ENCODE measurements at regions not wholly inside any gene's neighbourhood (a gene's known extent, or its start where the extent isn't known, plus 50 kb on each side); places are given as distances from the start of the nearest gene placed in this dataset.
"Not testable (repeated sequence)": the region's sequence is repeated elsewhere in the genome, so short reads cannot be mapped to it uniquely, and the experiment has no call there.

DNA sequence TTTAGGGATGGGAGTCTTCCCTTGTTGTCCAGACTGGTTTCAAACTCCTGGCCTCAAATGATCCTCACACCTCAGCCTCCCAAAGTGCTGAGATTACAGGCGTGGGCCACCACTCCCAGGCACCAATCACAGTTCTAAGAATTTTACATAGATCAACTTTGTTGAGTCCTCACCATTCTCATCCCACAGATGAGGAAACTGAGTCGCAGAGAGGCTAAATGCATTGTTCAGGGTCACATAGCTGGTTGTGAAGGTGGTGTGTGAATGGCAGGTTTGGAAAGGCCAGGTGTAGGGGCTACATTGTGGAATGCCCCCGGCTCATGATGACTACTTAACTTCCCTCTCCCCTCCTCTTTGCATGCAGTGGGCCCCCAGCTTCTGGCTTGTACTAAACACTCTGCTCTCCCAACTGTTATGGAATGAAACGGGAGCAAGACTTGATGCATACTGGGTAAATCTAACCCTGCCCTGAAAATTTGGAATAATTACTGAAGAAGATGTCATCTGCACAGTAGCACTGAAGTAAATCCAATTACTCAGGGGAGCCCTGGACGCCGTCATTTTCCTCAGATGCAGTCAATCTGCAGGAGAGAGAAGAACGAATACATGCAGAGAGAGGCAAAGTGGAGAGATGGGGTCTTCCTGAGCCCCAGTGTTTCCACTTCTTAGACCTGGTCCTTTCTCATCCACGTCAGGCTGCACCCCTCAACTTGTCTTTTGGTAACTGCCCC lies 102.3 kb upstream of the ZNF217 start:
- no peak for DNase-seq (ENCODE audit: low read depth)

DNA sequence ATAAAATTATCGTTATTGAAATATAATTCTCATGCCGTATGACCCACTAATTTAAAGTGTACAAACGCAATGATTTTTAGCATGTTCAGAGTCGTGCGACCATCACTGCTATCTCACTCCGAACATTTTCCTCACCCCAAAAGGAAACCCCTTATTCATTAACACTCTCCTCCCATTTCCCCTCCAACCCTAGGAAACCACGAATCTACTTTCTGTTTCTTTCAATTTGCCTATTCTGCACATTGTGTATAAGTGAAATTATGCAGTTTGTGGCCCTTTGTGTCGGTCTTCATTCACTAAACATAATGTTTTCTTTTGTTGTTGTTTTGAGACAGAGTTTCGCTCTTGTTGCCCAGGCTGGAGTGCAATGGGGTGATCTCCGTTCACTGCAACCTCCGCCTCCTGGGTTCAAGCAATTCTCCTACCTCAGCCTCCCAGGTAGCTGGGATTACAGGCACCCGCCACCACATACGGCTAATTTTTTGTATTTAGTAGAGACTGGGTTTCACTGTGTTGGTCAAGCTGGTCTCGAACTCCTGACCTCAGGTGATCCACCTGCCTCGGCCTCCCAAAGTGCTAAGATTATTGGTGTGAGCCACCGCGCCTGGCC lies 99.7 kb upstream of the ZNF217 start:
- no peak for DNase-seq (ENCODE audit: low read depth)

DNA sequence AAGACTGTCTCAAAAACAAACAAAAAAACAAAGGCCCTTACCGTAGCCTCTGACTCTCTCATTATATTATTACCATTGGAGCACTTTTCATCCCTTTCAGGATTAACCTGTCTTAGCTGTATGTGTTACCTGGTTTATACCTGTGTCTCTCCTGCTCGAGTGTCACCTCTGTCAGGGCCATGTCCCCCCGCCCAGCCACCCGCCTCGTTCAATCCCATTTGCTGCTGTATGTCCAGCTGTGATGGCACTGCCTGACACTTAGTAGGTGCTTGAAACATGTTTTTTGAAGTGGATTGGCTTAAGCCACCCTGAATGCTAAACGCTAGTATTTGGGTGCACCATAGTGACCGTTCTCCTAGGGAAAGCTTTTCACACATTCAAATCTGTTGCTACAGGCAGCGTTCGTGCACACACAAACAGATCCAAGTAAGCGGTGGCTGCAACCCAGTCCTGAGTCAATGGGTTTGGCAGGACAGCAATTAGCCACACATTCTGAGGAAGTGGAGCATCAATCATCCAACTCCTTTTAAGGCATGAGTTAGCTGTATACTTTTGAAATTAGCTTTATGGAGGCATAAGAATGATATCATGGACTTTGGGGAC lies 98.9 kb upstream of the ZNF217 start:
- DNase-seq (ENCODE audit: low read depth) = peak; percentile 76

DNA sequence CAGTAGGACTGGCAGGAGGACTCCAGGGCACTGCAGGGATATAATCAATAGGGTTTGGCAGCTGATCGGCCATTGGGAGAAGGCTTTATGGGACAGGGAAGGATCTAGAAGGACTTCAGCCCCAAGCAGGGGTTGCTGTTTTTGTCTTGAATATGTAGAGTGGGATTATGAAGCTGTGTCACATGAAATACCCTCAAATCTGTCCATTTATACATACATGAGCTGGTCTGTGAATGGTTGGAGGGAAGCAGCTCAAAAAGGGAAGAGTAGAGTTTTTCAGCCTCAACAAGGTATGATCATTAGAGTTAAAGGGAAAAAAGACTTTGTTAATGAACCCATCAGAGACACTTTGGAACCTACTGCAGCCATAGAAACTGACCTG lies 98.2 kb upstream of the ZNF217 start:
- no peak for DNase-seq (ENCODE audit: low read depth)

DNA sequence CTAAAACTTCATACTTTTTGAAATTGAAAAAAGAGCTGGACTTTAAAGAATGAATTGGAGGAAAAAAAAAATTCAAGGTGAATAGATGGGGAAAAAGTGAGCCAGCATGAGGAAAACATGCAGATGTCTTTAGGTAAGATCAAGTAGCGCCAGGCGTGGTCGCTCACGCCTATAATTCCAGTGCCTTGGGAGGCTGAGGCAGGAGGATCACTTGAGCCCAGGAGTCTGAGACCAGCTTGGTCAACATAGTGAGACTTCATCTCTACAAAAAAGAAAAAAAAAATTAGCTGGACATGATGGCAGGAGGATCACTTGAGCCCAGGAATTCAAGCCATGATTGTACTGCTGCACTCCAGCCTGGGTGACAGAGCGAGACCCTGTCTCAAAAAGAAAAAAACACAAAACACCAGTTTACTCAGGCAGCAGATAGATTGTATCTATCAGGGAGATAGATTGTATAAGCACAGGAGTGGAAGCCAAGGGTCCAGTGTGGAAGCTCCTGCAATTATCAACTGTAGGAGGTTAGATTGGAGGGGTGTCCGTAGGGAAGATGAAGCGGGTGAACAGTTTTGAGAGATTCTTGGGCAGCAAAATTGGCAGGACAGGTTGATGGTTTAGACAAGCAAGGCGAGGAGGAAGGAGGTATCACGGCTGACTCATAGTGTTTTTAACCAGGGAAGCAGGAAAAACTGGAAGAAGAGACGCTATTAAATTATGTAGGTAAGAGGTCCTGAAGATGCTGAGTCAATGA lies 97.6 kb upstream of the ZNF217 start:
- DNase-seq (ENCODE audit: low read depth) = no peak

DNA sequence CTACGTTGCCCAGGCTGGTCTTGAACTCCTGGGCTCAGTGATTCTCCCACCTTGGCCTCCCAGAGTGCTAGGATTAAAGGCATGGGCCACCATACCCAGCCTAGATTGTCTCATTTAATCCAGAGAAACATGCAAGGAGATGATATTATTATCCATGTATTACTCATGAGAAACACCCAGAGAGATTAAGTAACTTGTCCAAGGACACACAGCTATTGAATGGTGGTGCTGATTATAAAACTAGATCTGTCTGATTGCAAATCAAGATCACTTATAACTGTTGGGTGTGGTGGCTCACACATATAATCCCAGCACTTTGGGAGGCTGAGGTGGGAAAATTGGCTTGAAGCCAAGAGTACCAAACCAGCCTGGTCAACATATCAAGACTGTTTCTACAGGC lies 94.4 kb upstream of the ZNF217 start:
- DNase-seq (ENCODE audit: low read depth) = no peak

DNA sequence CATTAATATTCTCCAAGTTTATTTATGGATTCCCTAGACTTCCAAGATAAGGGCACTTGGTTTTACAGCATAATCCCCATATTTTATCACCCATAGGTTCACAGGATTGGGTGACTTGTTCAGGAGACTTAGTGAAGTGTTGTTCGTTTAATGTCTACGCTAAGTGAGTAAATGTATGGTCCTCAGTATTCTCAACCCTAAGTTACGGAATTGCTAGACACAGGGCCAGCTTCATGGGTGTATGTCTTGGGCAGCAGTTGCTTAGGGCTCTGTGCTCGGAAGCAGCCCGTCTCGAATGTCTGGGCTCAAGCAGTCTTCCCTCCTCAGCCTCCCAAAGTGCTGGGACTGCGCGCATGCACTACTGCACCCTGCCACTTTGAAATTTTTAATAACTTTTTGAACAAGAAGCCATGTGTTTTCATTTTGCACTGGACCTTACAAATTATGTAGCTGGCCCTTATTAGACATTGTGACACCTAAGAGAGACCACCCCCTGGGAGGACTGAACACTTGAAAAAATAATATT lies 91.5 kb upstream of the ZNF217 start:
- no peak for DNase-seq (ENCODE audit: low read depth)

DNA sequence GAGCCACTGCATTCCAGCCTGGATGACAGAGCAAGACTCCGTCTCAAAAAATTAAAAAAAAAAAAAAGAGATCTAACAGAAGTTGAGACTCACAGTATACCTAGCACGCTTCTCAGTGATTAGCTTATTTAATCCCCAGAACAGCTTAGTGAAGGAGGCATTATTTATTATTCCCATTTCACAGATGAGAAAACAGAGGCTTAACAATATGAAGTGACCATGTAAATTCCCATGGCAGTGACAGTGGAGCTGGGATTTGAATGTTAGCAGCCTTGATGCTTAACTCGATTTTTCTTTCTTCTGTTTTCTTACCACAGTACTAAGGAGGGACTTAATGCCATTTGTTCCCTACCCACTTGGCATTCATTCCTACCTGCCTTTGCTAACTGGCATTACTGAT lies 89.9 kb upstream of the ZNF217 start:
- no peak for DNase-seq (ENCODE audit: low read depth)

DNA sequence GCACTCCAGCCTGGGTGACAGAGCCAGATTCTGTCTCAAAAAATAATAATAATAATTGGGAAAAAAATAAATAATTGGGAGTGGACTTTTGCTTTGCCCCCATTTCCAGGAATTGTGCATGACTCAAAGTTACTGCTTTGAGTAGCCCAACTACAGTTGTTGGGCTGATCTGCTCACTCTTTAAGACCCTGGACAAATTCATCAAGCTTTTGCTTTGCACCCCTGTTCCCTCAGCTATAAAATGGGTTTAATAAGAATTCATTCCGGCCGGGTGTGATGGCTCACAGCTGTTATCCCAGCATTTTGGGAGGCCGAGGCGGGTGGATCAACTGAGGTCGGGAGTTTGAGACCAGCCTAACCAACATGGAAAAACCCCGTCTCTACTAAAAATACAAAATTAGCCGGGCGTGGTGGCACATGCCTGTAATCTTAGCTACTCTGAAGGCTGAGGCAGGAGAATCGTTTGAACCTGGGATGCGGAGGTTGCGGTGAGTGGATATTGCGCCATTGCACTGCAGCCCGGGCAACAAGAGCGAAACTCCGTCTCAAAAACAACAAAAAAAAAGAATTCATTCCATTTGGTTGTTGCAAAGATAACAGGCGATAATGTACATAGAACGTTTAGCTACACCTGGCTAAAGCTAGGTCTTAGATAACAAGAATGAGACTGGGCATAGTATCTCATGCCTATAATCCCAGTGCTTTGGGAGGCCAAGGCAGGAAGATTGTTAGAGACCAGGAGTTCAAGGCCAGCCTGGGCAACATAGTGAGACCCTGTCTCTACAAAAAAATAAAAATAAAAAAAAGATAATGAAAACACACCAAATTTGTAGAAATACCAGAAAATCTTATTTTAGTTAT lies 87.9 kb upstream of the ZNF217 start:
- no peak for DNase-seq (ENCODE audit: low read depth)

DNA sequence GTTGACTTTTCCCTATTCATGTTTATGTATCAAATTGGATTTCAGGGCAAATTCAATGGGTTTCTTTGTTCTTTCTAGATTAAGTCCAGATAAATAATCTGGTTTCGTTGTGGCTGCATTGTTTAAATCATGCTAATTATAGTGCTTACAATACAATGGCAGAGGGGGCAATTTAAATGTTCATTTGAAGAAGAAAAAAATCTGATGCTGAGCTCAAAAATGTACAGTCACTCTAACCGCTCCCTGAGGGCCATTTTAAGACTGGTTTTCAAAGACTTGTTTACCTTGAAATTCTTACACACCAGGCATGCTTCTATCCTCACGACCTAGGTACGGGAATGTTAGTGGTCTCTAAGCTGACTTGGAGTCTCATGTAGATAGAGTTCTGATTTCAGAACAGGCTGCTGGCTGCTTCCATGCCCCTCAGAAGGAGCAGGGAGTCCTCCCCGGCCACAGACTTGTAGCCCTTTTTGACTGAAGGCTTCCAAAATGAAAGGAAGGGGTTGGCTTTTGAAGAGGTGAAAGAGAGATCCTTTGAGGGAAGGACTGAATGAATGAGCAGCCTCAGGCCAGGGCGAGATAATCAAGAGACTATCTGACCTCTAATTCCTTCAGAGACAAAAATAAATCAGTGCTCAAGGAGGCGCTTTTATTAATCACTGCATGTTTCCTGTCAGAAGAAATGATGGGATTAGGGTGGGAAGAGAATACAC lies 86.1 kb upstream of the ZNF217 start:
- DNase-seq (ENCODE audit: low read depth) = no peak

DNA sequence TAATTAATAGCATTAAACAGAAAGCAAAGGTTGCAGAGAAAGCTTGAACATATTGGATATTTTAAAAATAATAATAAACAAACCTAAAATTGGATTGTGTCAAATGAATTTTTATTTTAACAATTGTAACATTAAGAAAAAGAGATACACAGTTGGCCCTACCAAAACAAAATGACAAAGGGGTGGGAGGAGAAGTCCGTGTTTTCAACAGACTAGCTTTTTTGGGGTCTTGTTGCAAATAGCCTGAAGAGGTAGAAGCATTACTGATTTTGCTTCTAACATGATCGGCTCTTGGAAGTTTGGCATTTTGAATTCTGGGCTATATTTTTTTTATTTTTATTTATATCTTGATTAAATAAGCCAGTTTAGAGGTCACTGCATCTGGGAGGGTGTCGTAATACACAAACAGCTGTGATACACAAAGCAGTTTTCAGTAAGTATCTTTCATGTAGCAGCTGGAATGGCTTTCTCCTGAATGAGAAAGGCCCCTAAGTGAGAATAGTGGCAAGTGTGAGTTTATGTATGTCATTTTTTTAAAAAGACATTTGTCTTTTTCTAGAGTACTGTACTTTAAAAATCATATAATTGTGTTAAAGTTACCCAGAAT lies 85.5 kb upstream of the ZNF217 start:
- no peak for DNase-seq (ENCODE audit: low read depth)

DNA sequence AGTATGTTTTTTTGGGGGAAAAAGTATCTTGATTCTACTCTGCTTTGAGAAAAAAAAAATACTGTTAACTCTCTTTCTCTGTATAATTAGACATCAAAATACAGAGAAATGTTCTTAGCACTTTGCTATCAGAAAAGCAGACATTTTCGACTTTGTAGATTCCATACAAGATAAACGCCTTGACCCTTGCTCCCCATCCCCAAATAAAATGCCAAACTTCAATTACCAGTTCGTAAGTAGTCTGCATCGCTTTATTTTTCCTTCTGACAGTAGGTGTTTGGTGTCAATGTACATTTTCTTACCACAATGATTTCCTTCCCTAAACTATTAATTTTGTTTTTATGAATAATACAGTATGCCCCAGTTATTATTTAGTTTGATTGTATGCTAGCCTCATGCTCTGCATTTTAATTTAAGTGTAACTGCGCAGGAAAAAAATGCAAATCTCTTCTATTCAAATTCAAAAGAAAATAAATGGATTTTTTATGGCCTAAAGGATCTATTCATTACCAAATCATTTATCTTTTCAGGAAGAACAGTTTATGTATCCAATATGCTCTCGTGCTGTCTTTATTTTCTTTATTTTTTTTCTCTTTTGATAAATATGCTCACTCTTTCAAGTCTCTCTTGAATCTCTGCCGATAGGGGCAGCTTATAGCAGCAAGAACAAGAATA lies 84.8 kb upstream of the ZNF217 start:
- DNase-seq (ENCODE audit: low read depth) = no peak

DNA sequence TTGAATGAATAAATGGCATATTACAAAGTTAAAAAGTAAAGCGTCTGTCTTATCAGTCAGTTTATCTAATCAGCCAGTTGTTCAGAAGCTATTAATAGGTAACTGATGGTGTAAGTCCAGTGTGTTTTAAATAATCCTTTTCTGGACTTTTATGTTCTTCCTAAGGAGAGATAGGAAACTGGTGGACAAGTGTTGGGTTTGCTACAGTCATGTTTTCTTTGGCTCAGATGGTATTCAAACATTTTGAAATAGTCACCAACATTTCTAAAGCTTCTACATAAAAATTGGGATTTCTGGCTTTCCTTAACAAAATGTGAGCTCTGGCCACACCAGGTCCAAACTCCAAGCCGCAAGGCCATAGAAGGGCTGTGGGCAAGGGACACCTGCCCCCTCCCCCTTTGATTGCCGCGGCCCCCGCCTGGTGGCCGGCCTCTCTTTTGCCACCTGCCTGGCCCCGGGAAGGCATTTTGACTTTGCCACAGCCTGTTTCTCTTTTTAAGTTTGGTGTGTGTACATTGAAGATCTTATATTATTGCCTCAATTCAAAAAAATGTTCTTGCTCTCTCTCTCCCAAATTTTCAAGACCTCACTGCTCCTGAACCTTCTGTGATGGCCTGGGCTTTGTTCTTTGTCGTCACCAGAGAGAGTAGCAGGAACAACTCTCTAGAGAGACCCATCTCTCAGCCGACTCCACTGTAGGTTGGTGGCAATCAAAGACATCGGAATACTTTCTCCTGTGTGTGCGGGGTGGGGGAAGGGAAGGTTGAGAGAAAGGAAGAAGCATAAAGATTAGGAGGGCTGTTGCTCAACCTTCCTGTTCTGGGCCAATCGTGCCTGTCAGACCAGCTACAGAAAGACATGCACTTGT lies 84.0 kb upstream of the ZNF217 start:
- peak; percentile 76 for DNase-seq (ENCODE audit: low read depth)

DNA sequence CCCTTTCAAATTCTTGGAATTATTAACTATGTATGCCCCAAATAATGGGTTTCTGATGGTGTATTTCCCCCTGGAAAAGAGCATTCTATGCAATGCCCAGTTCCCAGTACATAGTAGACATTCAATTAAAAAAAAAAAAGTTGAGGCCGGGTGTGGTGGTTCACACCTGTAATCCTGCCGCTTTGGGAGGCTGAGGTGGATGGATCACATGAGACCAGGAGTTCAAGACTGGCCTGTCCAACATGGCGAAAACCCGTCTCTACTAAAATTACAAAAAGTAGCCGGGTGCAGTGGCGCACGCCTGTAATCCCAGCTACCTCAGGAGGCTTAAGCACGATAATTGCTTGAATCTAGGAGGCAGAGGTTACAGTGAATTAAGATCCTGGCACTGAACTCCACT lies 83.3 kb upstream of the ZNF217 start:
- DNase-seq (ENCODE audit: low read depth) = no peak

DNA sequence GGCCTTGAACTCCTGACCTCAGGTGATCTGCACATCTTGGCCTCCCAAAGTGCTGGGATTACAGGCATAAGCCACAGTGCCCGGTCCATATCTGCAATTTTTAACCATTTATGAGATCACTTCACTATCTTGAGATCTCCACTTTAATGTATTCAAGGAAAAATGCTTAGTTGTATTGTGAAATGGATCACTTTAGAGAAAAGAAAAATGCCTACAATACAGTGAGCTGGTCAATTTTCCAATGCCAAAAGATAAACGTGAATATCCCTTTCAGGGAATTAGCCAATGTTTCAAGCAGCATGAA lies 82.8 kb upstream of the ZNF217 start:
- DNase-seq (ENCODE audit: low read depth) = no peak

DNA sequence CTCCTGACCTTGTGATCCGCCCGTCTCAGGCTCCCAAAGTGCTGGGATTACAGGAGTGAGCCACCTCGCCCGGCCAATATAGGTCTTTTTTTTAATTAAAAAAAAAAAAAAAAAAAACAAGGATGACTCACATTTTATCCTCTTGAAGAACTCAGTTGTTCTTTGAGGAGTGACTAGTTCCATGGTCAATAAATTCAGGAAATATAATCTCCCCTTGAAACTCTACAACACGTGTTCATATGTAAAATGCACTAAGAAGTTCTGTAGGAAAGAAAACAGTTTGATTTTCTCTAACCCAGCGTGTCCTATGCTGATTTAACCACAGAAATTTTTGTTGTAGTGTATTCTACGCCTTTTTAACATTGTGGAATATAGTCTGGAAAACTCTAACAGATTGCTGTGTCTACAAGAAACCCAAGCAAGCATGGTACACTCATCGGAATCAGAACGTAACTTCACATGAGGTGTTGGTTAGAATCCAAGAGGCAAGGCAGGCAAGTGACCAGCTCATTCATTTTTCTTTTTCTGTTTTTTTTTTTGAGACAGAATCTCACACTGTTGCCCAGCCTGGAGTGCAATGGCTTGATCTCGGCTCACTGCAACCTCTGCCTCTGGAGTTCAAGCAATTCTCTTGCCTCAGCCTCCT lies 79.0 kb upstream of the ZNF217 start:
- DNase-seq (ENCODE audit: low read depth) = peak; percentile 55

DNA sequence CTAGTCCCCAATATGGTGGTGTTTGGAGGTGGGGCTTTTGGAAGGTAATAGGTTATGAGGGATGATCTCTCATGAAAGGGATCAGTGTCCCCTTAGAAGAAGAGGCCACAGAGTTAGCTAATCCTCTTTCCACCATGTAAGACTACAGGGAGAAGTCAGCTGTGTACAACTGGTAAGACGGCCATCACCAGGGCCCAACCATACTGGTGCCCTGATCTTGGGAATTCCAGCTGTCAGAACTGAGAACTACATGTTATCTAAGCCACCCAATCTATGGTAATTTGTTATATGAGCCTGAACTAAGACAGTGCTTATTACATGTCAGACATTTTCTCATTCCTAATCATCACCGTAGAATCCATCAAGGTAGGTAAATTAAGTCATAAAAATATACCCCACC lies 77.7 kb upstream of the ZNF217 start:
- no peak for DNase-seq (ENCODE audit: low read depth)

DNA sequence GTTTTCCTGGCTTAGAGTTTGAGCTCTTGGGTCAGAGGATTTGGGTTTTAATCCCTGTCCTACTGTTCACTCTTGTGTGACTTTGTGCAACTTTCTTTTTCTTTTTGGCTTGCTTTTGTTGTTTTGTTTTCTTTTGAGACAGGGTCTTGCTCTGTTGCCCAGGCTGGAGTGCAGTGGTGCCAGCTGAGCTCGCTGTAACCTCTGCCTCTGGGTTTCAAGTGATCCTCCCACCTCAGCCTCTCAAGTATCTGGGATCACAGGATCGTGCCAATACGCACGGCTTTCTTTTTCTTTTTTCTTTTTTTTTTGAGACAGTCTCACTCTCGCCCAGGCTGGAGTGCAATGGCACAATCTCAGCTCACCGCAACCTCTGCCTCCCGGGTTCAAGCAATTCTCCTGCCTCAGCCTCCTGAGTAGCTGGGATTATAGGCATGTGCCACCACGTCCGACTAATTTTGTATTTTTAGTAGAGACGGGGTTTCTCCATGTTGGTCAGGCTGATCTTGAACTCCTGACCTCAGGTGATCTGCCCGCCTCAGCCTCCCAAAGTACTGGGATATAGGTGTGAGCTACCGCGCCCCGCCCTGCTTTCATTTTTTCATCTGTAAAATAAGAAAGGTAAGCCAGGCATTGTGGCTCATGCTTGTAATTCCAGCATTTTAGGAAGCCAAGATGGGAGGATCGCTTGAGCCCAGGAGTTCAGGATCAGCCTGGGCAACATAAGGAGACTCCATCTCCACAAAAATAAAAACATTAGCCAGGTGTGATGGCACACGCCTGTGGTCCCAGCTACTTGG lies 76.1 kb upstream of the ZNF217 start:
- DNase-seq (ENCODE audit: low read depth) = not testable (repeated sequence)

All from amniotic epithelial cell (primary cell).